ENCODE measurements at regions not wholly inside any gene's neighbourhood (a gene's known extent, or its start where the extent isn't known, plus 50 kb on each side); places are given as distances from the start of the nearest gene placed in this dataset.

DNA sequence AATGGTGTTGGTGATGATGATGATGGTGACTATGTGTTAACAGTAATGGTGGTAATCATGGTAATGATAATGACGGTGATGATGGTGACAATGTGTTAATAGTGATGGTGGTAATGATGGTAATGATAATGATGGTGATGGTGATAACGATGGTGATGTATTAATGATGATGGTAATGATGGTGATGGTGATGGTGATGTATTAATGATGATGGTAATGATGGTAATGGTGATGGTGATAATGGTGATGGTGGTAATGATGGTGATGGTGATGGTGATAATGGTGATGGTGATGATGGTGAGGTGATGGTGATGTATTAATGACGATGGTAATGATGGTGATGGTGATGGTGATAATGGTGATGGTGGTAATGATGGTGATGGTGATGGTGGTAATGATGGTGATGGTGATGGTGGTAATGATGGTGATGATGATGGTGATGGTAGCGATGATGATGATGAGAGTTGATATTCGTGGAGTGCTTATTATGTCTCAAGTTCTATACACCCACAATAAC lies 212.8 kb upstream of the NCKAP5 start:
- DNase-seq (ENCODE audit: low spot score), result no peak
- TF ChIP-seq CTCF (IDR thresholded peaks at IDR 0.05), result no peak
- ATAC-seq (ENCODE audit: low FRiP score), result no peak

DNA sequence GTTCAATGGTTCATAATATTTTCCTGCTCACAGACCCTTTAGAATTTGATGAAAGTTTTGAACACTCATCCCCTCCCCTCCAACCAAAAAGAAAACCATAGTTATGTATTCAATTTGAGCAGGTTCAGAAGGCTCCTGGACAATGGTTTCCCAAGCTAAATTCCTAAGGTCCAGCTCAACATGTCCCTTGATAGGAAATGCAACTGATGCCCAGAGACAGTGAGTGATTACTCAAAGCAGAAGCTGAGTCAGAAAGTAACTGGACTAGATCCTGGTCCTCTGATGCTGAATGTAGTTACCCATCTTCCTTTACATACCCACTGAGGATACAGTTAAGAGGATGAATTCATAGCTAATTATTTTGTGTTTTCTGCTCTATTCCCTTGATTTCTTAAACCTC lies 218.9 kb upstream of the NCKAP5 start:
- ATAC-seq (ENCODE audit: low FRiP score), result no peak
- DNase-seq (ENCODE audit: low spot score), result no peak
- TF ChIP-seq CTCF (IDR thresholded peaks at IDR 0.05), result no peak

GRCh38 chr2:133787651-133788050 lies 219.4 kb upstream of the NCKAP5 start:
- no peak for TF ChIP-seq CTCF (IDR thresholded peaks at IDR 0.05)
- DNase-seq (ENCODE audit: low spot score) (no peak), ATAC-seq (ENCODE audit: low FRiP score) (no peak)

GRCh38 chr2:133788386-133788785 lies 220.1 kb upstream of the NCKAP5 start:
- DNase-seq (ENCODE audit: low spot score), result no peak
- TF ChIP-seq CTCF (IDR thresholded peaks at IDR 0.05), result no peak
- no peak for ATAC-seq (ENCODE audit: low FRiP score)

DNA sequence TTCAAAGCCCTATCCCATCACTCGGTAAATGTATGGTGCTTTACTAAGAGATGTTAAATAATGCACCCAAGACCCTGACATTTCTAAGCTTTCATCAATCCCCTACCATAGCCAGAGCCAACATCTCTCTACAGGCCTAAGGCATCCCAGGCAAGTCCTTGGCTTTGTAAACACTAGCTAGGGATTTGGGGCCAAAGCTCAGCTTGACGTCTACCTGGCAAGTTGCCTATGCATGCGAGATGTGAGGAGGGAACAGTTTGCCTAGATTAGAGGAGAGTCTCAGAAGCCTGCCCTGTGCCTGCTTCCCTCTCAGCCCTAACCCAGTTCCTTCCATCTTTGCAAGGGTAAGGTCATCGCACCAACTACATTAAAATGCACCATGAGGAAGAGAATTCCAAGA lies 221.5 kb upstream of the NCKAP5 start:
- ATAC-seq (ENCODE audit: low FRiP score), result no peak
- no peak for TF ChIP-seq CTCF (IDR thresholded peaks at IDR 0.05)
- no peak for DNase-seq (ENCODE audit: low spot score)

DNA sequence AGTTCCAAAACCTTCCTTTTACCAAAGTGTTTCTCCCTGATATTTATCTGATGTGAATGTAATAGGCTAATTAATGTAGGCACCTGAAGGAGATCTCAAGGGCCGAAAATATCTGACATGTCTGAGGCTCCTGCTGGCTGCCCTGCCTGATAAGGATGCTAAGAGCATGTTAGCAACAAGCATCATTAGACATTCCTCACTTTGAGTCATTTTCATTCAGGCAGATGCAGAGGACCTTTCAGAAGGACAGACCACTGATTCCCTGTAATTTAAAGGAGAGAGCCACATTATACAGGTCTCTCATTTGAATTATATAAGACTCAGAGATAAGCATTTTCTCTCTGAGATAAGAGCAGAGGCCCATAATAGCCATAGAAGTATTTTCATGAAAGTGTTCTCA lies 222.4 kb upstream of the NCKAP5 start:
- no peak for TF ChIP-seq CTCF (IDR thresholded peaks at IDR 0.05)
- no peak for DNase-seq (ENCODE audit: low spot score)
- no peak for ATAC-seq (ENCODE audit: low FRiP score)

GRCh38 chr2:133791191-133791590 lies 222.9 kb upstream of the NCKAP5 start:
- no peak for TF ChIP-seq CTCF (IDR thresholded peaks at IDR 0.05)
- no peak for DNase-seq (ENCODE audit: low spot score)
- no peak for ATAC-seq (ENCODE audit: low FRiP score)

Measured in omental fat pad (tissue), 3 donors.